WTC11 (cell line): ENCODE measurements at regions not wholly inside any gene's neighbourhood (a gene's known extent, or its start where the extent isn't known, plus 50 kb on each side); places are given as distances from the start of the nearest gene placed in this dataset.

ENCODE experiments used
- ATAC-seq: fragments of 200-7000 bp; cut with Tn5 transposase; 2 replicates; pipeline ENCODE4 v1.10.0; 2021; ENCODE audit warnings: mild to moderate bottlenecking, moderate library complexity
- CTCF ChIA-PET: fragments of 300-600 bp; sonication (Branson Sonifier 250); formaldehyde crosslinking; loops from one replicate; lab custom pipeline; 2021; ENCODE audit warnings: antibody characterized with exemption; lab: Charles Lee
- POLR2A ChIA-PET: fragments of 350-600 bp; sonication (Branson Sonifier 250); formaldehyde crosslinking; loops from one replicate; lab custom pipeline; 2021; ENCODE audit warnings: antibody characterized with exemption; lab: Charles Lee
- DNase-seq: peaks from one replicate; pipeline ENCODE4 v3.0.0; 2021; ENCODE audit warnings: low spot score
- H3K27ac Mint-ChIP-seq: 2 replicates; pipeline ENCODE4 v1.8.0; 2021; ENCODE audit warnings: mixed read lengths
- H3K27me3 Mint-ChIP-seq: 2 replicates; pipeline ENCODE4 v1.8.0; 2021; ENCODE audit warnings: low read depth, mild to moderate bottlenecking, moderate library complexity, mixed read lengths
- H3K36me3 Mint-ChIP-seq: 2 replicates; pipeline ENCODE4 v1.8.0; 2021; ENCODE audit warnings: mixed read lengths
- H3K4me1 Mint-ChIP-seq: 2 replicates; pipeline ENCODE4 v1.8.0; 2022; ENCODE audit warnings: mixed read lengths
- H3K4me3 Mint-ChIP-seq: 2 replicates; pipeline ENCODE4 v1.8.0; 2021; ENCODE audit warnings: mild to moderate bottlenecking, moderate library complexity, mixed read lengths
- H3K9me3 Mint-ChIP-seq: 2 replicates; pipeline ENCODE4 v1.8.0; 2021; ENCODE audit warnings: mixed read lengths
- AR ChIP-seq: fragments of 250-450 bp; sonication (Bioruptor Pico); IDR thresholded peaks from 2 replicates; pipeline ENCODE4 v1.9.0; 2021; ENCODE audit warnings: mild to moderate bottlenecking
- ESRRA ChIP-seq: sonication (generic); formaldehyde crosslinking; IDR thresholded peaks from 2 replicates; pipeline ENCODE4 v1.8.1; 2022; ENCODE audit warnings: mild to moderate bottlenecking, missing genetic modification reagents, borderline replicate concordance
- FOXK1 ChIP-seq: sonication (generic); formaldehyde crosslinking; IDR thresholded peaks from 2 replicates; pipeline ENCODE4 v1.8.0; 2022; ENCODE audit warnings: mild to moderate bottlenecking, moderate library complexity, missing genetic modification reagents
- FOXP1 ChIP-seq: sonication (generic); formaldehyde crosslinking; IDR thresholded peaks from 2 replicates; pipeline ENCODE4 v1.8.0; 2022; ENCODE audit warnings: missing genetic modification reagents, mild to moderate bottlenecking, moderate library complexity, borderline replicate concordance
- GTF2I ChIP-seq: fragments of 250-450 bp; sonication (Bioruptor Pico); conservative IDR thresholded peaks from 2 replicates; pipeline ENCODE4 v1.4.0; 2021; ENCODE audit warnings: mild to moderate bottlenecking
- IRF2 ChIP-seq: sonication (generic); formaldehyde crosslinking; IDR thresholded peaks from 2 replicates; pipeline ENCODE4 v1.8.0; 2022; ENCODE audit warnings: low read depth, missing genetic modification reagents, borderline replicate concordance
- JUN ChIP-seq: sonication (generic); formaldehyde crosslinking; IDR thresholded peaks from 2 replicates; pipeline ENCODE4 v1.8.0; 2023; ENCODE audit warnings: mild to moderate bottlenecking, missing genetic modification reagents
- NR1H2 ChIP-seq: sonication (generic); formaldehyde crosslinking; IDR thresholded peaks from 2 replicates; pipeline ENCODE4 v1.9.0; 2021; ENCODE audit warnings: mild to moderate bottlenecking, moderate library complexity, missing genetic modification reagents
- NR3C1 ChIP-seq: sonication (generic); formaldehyde crosslinking; conservative IDR thresholded peaks from 2 replicates; pipeline ENCODE4 v1.8.1; 2023; ENCODE audit warnings: low read depth, mild to moderate bottlenecking, missing genetic modification reagents
- SMAD3 ChIP-seq: sonication (generic); formaldehyde crosslinking; IDR thresholded peaks from 2 replicates; pipeline ENCODE4 v1.8.0; 2022; ENCODE audit warnings: missing genetic modification reagents, mild to moderate bottlenecking, borderline replicate concordance
- TCF7 ChIP-seq: sonication (generic); formaldehyde crosslinking; IDR thresholded peaks from 2 replicates; pipeline ENCODE4 v1.8.0; 2022; ENCODE audit warnings: mild to moderate bottlenecking, low read depth, missing genetic modification reagents, moderate library complexity
- USF1 ChIP-seq: sonication (generic); formaldehyde crosslinking; IDR thresholded peaks from 2 replicates; pipeline ENCODE4 v1.8.0; 2022; ENCODE audit warnings: mild to moderate bottlenecking, missing genetic modification reagents
- ZBTB43 ChIP-seq: sonication (generic); formaldehyde crosslinking; IDR thresholded peaks from 2 replicates; pipeline ENCODE4 v1.8.1; 2023; ENCODE audit warnings: mild to moderate bottlenecking, missing genetic modification reagents
- ZNF416 ChIP-seq: fragments of 250-450 bp; sonication (Bioruptor Pico); IDR thresholded peaks from 2 replicates; pipeline ENCODE4 v1.9.0; 2021; ENCODE audit warnings: mild to moderate bottlenecking, inconsistent platforms
- ZNF532 ChIP-seq: fragments of 250-450 bp; sonication (Bioruptor Pico); IDR thresholded peaks from 2 replicates; pipeline ENCODE4 v1.9.0; 2021; ENCODE audit warnings: mild to moderate bottlenecking, borderline replicate concordance
- TF ChIP-seq, protein P1 (sequence below): sonication (generic); formaldehyde crosslinking; IDR thresholded peaks from 2 replicates; pipeline ENCODE4 v1.8.1; 2023; ENCODE audit warnings: mild to moderate bottlenecking, moderate library complexity, missing genetic modification reagents
- TF ChIP-seq, protein P2 (sequence below): sonication (generic); formaldehyde crosslinking; IDR thresholded peaks from 2 replicates; pipeline ENCODE4 v1.8.1; 2022; ENCODE audit warnings: low read depth, missing genetic modification reagents, borderline replicate concordance

GRCh38 chr5:56451742-56452141 is 218.6 kb upstream of the ANKRD55 start:
- ChIA-PET POLR2A (no interaction called here), CTCF (no interaction called here)
- no peaks in the 10 kb centered on the region for H3K9me3 Mint-ChIP-seq
- TF ChIP-seq IRF2 (CRISPR knock-in tag) (no peak), FOXK1 (CRISPR knock-in tag) (no peak), USF1 (CRISPR knock-in tag) (no peak), FOXP1 (CRISPR knock-in tag) (no peak)
- TF ChIP-seq, protein P1, sequence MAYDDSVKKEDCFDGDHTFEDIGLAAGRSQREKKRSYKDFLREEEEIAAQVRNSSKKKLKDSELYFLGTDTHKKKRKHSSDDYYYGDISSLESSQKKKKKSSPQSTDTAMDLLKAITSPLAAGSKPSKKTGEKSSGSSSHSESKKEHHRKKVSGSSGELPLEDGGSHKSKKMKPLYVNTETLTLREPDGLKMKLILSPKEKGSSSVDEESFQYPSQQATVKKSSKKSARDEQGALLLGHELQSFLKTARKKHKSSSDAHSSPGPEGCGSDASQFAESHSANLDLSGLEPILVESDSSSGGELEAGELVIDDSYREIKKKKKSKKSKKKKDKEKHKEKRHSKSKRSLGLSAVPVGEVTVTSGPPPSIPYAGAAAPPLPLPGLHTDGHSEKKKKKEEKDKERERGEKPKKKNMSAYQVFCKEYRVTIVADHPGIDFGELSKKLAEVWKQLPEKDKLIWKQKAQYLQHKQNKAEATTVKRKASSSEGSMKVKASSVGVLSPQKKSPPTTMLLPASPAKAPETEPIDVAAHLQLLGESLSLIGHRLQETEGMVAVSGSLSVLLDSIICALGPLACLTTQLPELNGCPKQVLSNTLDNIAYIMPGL (CRISPR knock-in tag): no peak
- no peak for ATAC-seq
- no peaks in the 10 kb centered on the region for H3K4me1 Mint-ChIP-seq
- no peak overlapping the region for H3K27ac Mint-ChIP-seq
- no peaks in the 10 kb centered on the region for H3K27me3 Mint-ChIP-seq
- DNase-seq: no peak
- H3K4me3 Mint-ChIP-seq: no peak overlapping the region
- no peaks in the 10 kb centered on the region for H3K36me3 Mint-ChIP-seq

- H3K9me3 Mint-ChIP-seq: no peaks in the 10 kb centered on the region
- H3K4me3 Mint-ChIP-seq: no peak overlapping the region
- H3K27ac Mint-ChIP-seq: no peak overlapping the region
- CTCF ChIA-PET: no interaction called here
- DNase-seq (no peak), ATAC-seq (no peak)
- H3K27me3 Mint-ChIP-seq: no peaks in the 10 kb centered on the region
- H3K36me3 Mint-ChIP-seq: no peaks in the 10 kb centered on the region
- no peaks in the 10 kb centered on the region for H3K4me1 Mint-ChIP-seq
- POLR2A ChIA-PET: no interaction called here
- TF ChIP-seq FOXP1 (CRISPR knock-in tag) (no peak), ZNF532 (CRISPR knock-in tag) (no peak), SMAD3 (CRISPR knock-in tag) (no peak), USF1 (CRISPR knock-in tag) (no peak), GTF2I (CRISPR knock-in tag) (no peak), ZNF416 (CRISPR knock-in tag) (no peak), TCF7 (no peak), ESRRA (CRISPR knock-in tag) (no peak), ZBTB43 (no peak), NR3C1 (CRISPR knock-in tag) (no peak), JUN (no peak), AR (CRISPR knock-in tag) (no peak), NR1H2 (no peak)
- TF ChIP-seq, protein P2, sequence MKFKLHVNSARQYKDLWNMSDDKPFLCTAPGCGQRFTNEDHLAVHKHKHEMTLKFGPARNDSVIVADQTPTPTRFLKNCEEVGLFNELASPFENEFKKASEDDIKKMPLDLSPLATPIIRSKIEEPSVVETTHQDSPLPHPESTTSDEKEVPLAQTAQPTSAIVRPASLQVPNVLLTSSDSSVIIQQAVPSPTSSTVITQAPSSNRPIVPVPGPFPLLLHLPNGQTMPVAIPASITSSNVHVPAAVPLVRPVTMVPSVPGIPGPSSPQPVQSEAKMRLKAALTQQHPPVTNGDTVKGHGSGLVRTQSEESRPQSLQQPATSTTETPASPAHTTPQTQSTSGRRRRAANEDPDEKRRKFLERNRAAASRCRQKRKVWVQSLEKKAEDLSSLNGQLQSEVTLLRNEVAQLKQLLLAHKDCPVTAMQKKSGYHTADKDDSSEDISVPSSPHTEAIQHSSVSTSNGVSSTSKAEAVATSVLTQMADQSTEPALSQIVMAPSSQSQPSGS: no peak
These were observed 217.6 kb upstream of the ANKRD55 start for GRCh38 chr5:56450766-56451165.
